GDM1 (cell line): ENCODE measurements at regions not wholly inside any gene's neighbourhood (a gene's known extent, or its start where the extent isn't known, plus 50 kb on each side); places are given as distances from the start of the nearest gene placed in this dataset.

Experiments used
- DNase-seq: peaks from one replicate; lab custom pipeline; 2025; lab: John Stamatoyannopoulos, UW

- no peak for DNase-seq
These were observed 198.8 kb upstream of the S1PR3 start for GRCh38 chr9:88792502-88792901.

GRCh38 chr9:88794100-88794499 is 197.2 kb upstream of the S1PR3 start:
- no peak for DNase-seq

GRCh38 chr9:88796947-88797346 is 194.3 kb upstream of the S1PR3 start:
- DNase-seq = no peak

- no peak for DNase-seq
These were observed 192.8 kb upstream of the S1PR3 start for GRCh38 chr9:88798476-88798875.

GRCh38 chr9:88799541-88800328 is 191.5 kb upstream of the S1PR3 start:
- no peak for DNase-seq

- DNase-seq = no peak
These were observed 191.0 kb upstream of the S1PR3 start for GRCh38 chr9:88800329-88800682.

- DNase-seq = no peak
These were observed 190.0 kb upstream of the S1PR3 start for GRCh38 chr9:88801214-88801796.

GRCh38 chr9:88802533-88802932 is 188.7 kb upstream of the S1PR3 start:
- no peak for DNase-seq

- DNase-seq = no peak
These were observed 187.6 kb upstream of the S1PR3 start for GRCh38 chr9:88803546-88804253.

GRCh38 chr9:88804254-88804596 is 187.0 kb upstream of the S1PR3 start:
- no peak for DNase-seq

GRCh38 chr9:88805217-88805943 is 185.9 kb upstream of the S1PR3 start:
- DNase-seq = no peak

- no peak for DNase-seq
These were observed 183.8 kb upstream of the S1PR3 start for GRCh38 chr9:88807426-88807825.

GRCh38 chr9:88808019-88808656 is 183.1 kb upstream of the S1PR3 start:
- DNase-seq = no peak

- DNase-seq = no peak
These were observed 182.4 kb upstream of the S1PR3 start for GRCh38 chr9:88808761-88809354.

- DNase-seq = no peak
These were observed 181.7 kb upstream of the S1PR3 start for GRCh38 chr9:88809355-88810161.

GRCh38 chr9:88810826-88811225 is 180.4 kb upstream of the S1PR3 start:
- DNase-seq = no peak

- DNase-seq = no peak
These were observed 179.8 kb upstream of the S1PR3 start for GRCh38 chr9:88811511-88811910.

- DNase-seq = no peak
These were observed 178.2 kb upstream of the S1PR3 start for GRCh38 chr9:88812938-88813637.

- no peak for DNase-seq
These were observed 177.5 kb upstream of the S1PR3 start for GRCh38 chr9:88813638-88814209.

- DNase-seq = no peak
These were observed 176.7 kb upstream of the S1PR3 start for GRCh38 chr9:88814577-88814976.
